Keratinocyte (primary cell): ENCODE measurements at regions not wholly inside any gene's neighbourhood (a gene's known extent, or its start where the extent isn't known, plus 50 kb on each side); places are given as distances from the start of the nearest gene placed in this dataset.

Experiments used
- DNase-seq: peaks from one replicate; pipeline ENCODE4 v3.0.0-alpha.2; 2011; ENCODE audit warnings: low read depth, missing footprints, low spot score
- FAIRE-seq: peaks from 2 replicates; lab custom pipeline; 2011; peaks lifted over from hg19 to GRCh38; lab: Jason Lieb, UNC
- H2AFZ ChIP-seq: 2 replicates; pipeline ENCODE4 v1.6.0; 2012; ENCODE audit warnings: low read length, control low read depth, inconsistent platforms; ENCODE audit not compliant: control insufficient read depth
- H3K27ac ChIP-seq: 2 replicates; pipeline ENCODE4 v1.5.1; 2011; ENCODE audit warnings: low read length; ENCODE audit not compliant: control insufficient read depth, insufficient read depth
- H3K27me3 ChIP-seq: 3 replicates; pipeline ENCODE4 v1.6.0; 2011; ENCODE audit warnings: low read length; ENCODE audit not compliant: control insufficient read depth, insufficient read depth; ENCODE audit errors: extremely low read depth
- H3K36me3 ChIP-seq, 2 experiments: 2 replicates in 1 of 2; 3 replicates in 1 of 2; pipeline ENCODE4 v1.5.1; 2011; ENCODE audit warnings: low read length in 2 of 2, mild to moderate bottlenecking in 1 of 2; ENCODE audit not compliant: control insufficient read depth in 2 of 2, insufficient read depth in 2 of 2; ENCODE audit errors: extremely low read depth in 1 of 2
- H3K4me1 ChIP-seq: 3 replicates; pipeline ENCODE4 v1.5.1; 2011; ENCODE audit warnings: low read length; ENCODE audit not compliant: control insufficient read depth, insufficient read depth; ENCODE audit errors: extremely low read depth
- H3K4me2 ChIP-seq: 3 replicates; pipeline ENCODE4 v1.6.0; 2011; ENCODE audit warnings: low read depth, low read length; ENCODE audit not compliant: control insufficient read depth, insufficient read depth; ENCODE audit errors: extremely low read depth
- H3K4me3 ChIP-seq, 3 experiments: fragments of 200-600 bp in 1 of 3; sonication (generic) in 1 of 3; 2 replicates in 2 of 3; 3 replicates in 1 of 3; pipeline ENCODE4 v1.5.1; 2011 to 2016; ENCODE audit warnings: low read length in 3 of 3, mild to moderate bottlenecking in 3 of 3, control low read depth in 2 of 3, inconsistent platforms in 1 of 3, low read depth in 1 of 3, mixed read lengths in 1 of 3, mixed run types in 1 of 3, moderate library complexity in 1 of 3; ENCODE audit not compliant: control insufficient read depth in 2 of 3, insufficient read depth in 2 of 3; ENCODE audit errors: extremely low read depth in 1 of 3
- H3K79me2 ChIP-seq: 2 replicates; pipeline ENCODE4 v1.6.0; 2012; ENCODE audit warnings: low read length; ENCODE audit not compliant: control insufficient read depth, insufficient read depth
- H3K9ac ChIP-seq: 3 replicates; pipeline ENCODE4 v1.6.0; 2011; ENCODE audit warnings: low read length; ENCODE audit not compliant: control insufficient read depth, insufficient read depth; ENCODE audit errors: extremely low read depth
- H3K9me1 ChIP-seq: 3 replicates; pipeline ENCODE4 v1.6.0; 2011; ENCODE audit warnings: low read length; ENCODE audit not compliant: control insufficient read depth, insufficient read depth; ENCODE audit errors: extremely low read depth
- H3K9me3 ChIP-seq: 2 replicates; pipeline ENCODE4 v1.5.1; 2012; ENCODE audit warnings: low read depth, low read length; ENCODE audit not compliant: control insufficient read depth
- H4K20me1 ChIP-seq: 3 replicates; pipeline ENCODE4 v1.6.0; 2011; ENCODE audit warnings: low read length; ENCODE audit not compliant: control insufficient read depth, insufficient read depth; ENCODE audit errors: extremely low read depth
- EZH2 ChIP-seq: IDR thresholded peaks from one replicate; pipeline ENCODE4 v1.6.1; 2012; ENCODE audit warnings: inconsistent platforms, mild to moderate bottlenecking, low read length, moderate library complexity
- dilution Hi-C: fragments of 300-500 bp; cut with MboI; formaldehyde crosslinking; loops from one replicate; pipeline ENCODE4 v1.7.0; 2020; ENCODE audit warnings: low sequenced_read_pairs; ENCODE audit not compliant: extremely low pct_ligation_motif_present
- TF ChIP-seq, protein P1 (sequence below), 3 experiments: IDR thresholded peaks in 1 of 3; conservative IDR thresholded peaks in 1 of 3; optimal IDR thresholded peaks in 1 of 3; 2 replicates in 2 of 3; 3 replicates in 1 of 3; pipeline versions ENCODE3 to v1.5.1; 2011; ENCODE audit warnings: low read length in 3 of 3, mild to moderate bottlenecking in 3 of 3, moderate library complexity in 2 of 3, control low read depth in 1 of 3, inconsistent platforms in 1 of 3; ENCODE audit not compliant: insufficient read depth in 2 of 3; ENCODE audit errors: extremely low read depth in 1 of 3

- Histone ChIP-seq H3K9me3 (no peaks in the 10 kb centered on the region), H3K4me3 (no peak overlapping the region), H3K9ac (no peak overlapping the region), H3K36me3 (no peaks in the 10 kb centered on the region), H3K9me1 (no peaks in the 10 kb centered on the region), H2AFZ (no peak overlapping the region), H3K27ac (no peak overlapping the region), H3K4me1 (no peaks in the 10 kb centered on the region), H3K27me3 (no peaks in the 10 kb centered on the region), H4K20me1 (no peaks in the 10 kb centered on the region), H3K79me2 (no peaks in the 10 kb centered on the region), H3K4me2 (no peak overlapping the region)
- TF ChIP-seq, protein P1, sequence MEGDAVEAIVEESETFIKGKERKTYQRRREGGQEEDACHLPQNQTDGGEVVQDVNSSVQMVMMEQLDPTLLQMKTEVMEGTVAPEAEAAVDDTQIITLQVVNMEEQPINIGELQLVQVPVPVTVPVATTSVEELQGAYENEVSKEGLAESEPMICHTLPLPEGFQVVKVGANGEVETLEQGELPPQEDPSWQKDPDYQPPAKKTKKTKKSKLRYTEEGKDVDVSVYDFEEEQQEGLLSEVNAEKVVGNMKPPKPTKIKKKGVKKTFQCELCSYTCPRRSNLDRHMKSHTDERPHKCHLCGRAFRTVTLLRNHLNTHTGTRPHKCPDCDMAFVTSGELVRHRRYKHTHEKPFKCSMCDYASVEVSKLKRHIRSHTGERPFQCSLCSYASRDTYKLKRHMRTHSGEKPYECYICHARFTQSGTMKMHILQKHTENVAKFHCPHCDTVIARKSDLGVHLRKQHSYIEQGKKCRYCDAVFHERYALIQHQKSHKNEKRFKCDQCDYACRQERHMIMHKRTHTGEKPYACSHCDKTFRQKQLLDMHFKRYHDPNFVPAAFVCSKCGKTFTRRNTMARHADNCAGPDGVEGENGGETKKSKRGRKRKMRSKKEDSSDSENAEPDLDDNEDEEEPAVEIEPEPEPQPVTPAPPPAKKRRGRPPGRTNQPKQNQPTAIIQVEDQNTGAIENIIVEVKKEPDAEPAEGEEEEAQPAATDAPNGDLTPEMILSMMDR (optimal IDR thresholded peaks at IDR 0.05 in 1 of 3, IDR thresholded peaks at IDR 0.05 in 1 of 3, conservative IDR thresholded peaks at IDR 0.05 in 1 of 3; ENCODE audit: extremely low read depth in 1 of 3, insufficient read depth in 2 of 3, low read length in 3 of 3), result no peak
- TF ChIP-seq EZH2, result no peak
- dilution Hi-C loops, result no loop called here
- no peak for DNase-seq
- FAIRE-seq, result no peak
Measured at GRCh38 chr10:111204838-111205237, 128.0 kb downstream of the ADRA2A start.

- Histone ChIP-seq H3K4me1 (no peaks in the 10 kb centered on the region), H3K9ac (no peak overlapping the region), H3K4me3 (no peak overlapping the region), H3K9me1 (no peaks in the 10 kb centered on the region), H2AFZ (no peak overlapping the region), H3K79me2 (no peaks in the 10 kb centered on the region), H4K20me1 (no peaks in the 10 kb centered on the region), H3K27ac (no peak overlapping the region), H3K36me3 (no peaks in the 10 kb centered on the region), H3K4me2 (no peak overlapping the region), H3K9me3 (no peaks in the 10 kb centered on the region), H3K27me3 (no peaks in the 10 kb centered on the region)
- DNase-seq (no peak), FAIRE-seq (no peak)
- TF ChIP-seq, protein P1 (optimal IDR thresholded peaks at IDR 0.05 in 1 of 3, IDR thresholded peaks at IDR 0.05 in 1 of 3, conservative IDR thresholded peaks at IDR 0.05 in 1 of 3; ENCODE audit: extremely low read depth in 1 of 3, insufficient read depth in 2 of 3, low read length in 3 of 3), result no peak
- no peak for TF ChIP-seq EZH2
- dilution Hi-C loops, result no loop called here
Measured at GRCh38 chr10:111206521-111206920, 129.7 kb downstream of the ADRA2A start.
